GM19324 (cell line): ENCODE measurements at regions not wholly inside any gene's neighbourhood (a gene's known extent, or its start where the extent isn't known, plus 50 kb on each side); places are given as distances from the start of the nearest gene placed in this dataset.

Experiments
- ATAC-seq: cut with Tn5 transposase; IDR thresholded peaks from one replicate; pipeline ENCODE4 v1.9.1; 2021; ENCODE audit warnings: mild to moderate bottlenecking, moderate library complexity; ENCODE audit not compliant: unreplicated experiment, low FRiP score

GRCh38 chr1:239221656-239222055 is 164.7 kb upstream of the CHRM3 start:
- ATAC-seq: no peak

GRCh38 chr1:239219679-239220078 is 166.7 kb upstream of the CHRM3 start:
- ATAC-seq: no peak

GRCh38 chr1:239218301-239218700 is 168.1 kb upstream of the CHRM3 start:
- no peak for ATAC-seq

GRCh38 chr1:239212811-239213220 is 173.6 kb upstream of the CHRM3 start:
- ATAC-seq: no peak

GRCh38 chr1:239209591-239209990 is 176.8 kb upstream of the CHRM3 start:
- no peak for ATAC-seq

- ATAC-seq: no peak
Measured at GRCh38 chr1:239204401-239204800, 182.0 kb upstream of the CHRM3 start.

- no peak for ATAC-seq
Measured at GRCh38 chr1:239197871-239198270, 188.5 kb upstream of the CHRM3 start.

- ATAC-seq: no peak
Measured at GRCh38 chr1:239189998-239190512, 196.3 kb upstream of the CHRM3 start.

GRCh38 chr1:239186487-239186886 is 199.9 kb upstream of the CHRM3 start:
- ATAC-seq: no peak

GRCh38 chr1:239185245-239185619 is 201.1 kb upstream of the CHRM3 start:
- ATAC-seq: no peak

GRCh38 chr1:239184561-239185244 is 201.7 kb upstream of the CHRM3 start:
- ATAC-seq: no peak

GRCh38 chr1:239178961-239179360 is 207.4 kb upstream of the CHRM3 start:
- ATAC-seq: no peak

- no peak for ATAC-seq
Measured at GRCh38 chr1:239174880-239175279, 211.5 kb upstream of the CHRM3 start.

GRCh38 chr1:239170828-239171227 is 215.5 kb upstream of the CHRM3 start:
- no peak for ATAC-seq

GRCh38 chr1:239169276-239169675 is 217.1 kb upstream of the CHRM3 start:
- no peak for ATAC-seq

- no peak for ATAC-seq
Measured at GRCh38 chr1:239164451-239165180, 221.8 kb upstream of the CHRM3 start.

- no peak for ATAC-seq
Measured at GRCh38 chr1:239155466-239156091, 230.8 kb upstream of the CHRM3 start.

- no peak for ATAC-seq
Measured at GRCh38 chr1:239151937-239152336, 234.4 kb upstream of the CHRM3 start.

GRCh38 chr1:239140968-239141367 is 245.4 kb upstream of the CHRM3 start:
- ATAC-seq: no peak

GRCh38 chr1:239139801-239140200 is 246.6 kb upstream of the CHRM3 start:
- no peak for ATAC-seq

- ATAC-seq: no peak
Measured at GRCh38 chr1:239128541-239128940, 257.8 kb upstream of the CHRM3 start.

GRCh38 chr1:239126884-239127283 is 259.5 kb upstream of the CHRM3 start:
- ATAC-seq: no peak
